HepG2 (cell line): ENCODE measurements at regions not wholly inside any gene's neighbourhood (a gene's known extent, or its start where the extent isn't known, plus 50 kb on each side); places are given as distances from the start of the nearest gene placed in this dataset.

Experiments used
- ZMYM4 ChIP-seq: sonication (generic); formaldehyde crosslinking; IDR thresholded peaks from 2 replicates; pipeline ENCODE4 v1.8.1; 2023; ENCODE audit warnings: mild to moderate bottlenecking, missing genetic modification reagents
- ZNF20 ChIP-seq: sonication (generic); formaldehyde crosslinking; IDR thresholded peaks from 2 replicates; pipeline ENCODE4 v1.4.0; 2020; ENCODE audit warnings: mild to moderate bottlenecking, moderate library complexity, missing genetic modification reagents
- TF ChIP-seq, protein P1 (sequence below): sonication (generic); formaldehyde crosslinking; IDR thresholded peaks from 2 replicates; pipeline ENCODE4 v1.4.0; 2020; ENCODE audit warnings: mild to moderate bottlenecking, missing genetic modification reagents
- TF ChIP-seq, protein P2 (sequence below), 2 experiments: sonication (generic) in 1 of 2; formaldehyde crosslinking in 1 of 2; IDR thresholded peaks; 2 replicates each; pipeline versions ENCODE4 v1.4.0 to v1.6.1; 2016 to 2020; ENCODE audit warnings: borderline replicate concordance in 1 of 2, low read depth in 1 of 2, mild to moderate bottlenecking in 1 of 2, missing genetic modification reagents in 1 of 2

DNA sequence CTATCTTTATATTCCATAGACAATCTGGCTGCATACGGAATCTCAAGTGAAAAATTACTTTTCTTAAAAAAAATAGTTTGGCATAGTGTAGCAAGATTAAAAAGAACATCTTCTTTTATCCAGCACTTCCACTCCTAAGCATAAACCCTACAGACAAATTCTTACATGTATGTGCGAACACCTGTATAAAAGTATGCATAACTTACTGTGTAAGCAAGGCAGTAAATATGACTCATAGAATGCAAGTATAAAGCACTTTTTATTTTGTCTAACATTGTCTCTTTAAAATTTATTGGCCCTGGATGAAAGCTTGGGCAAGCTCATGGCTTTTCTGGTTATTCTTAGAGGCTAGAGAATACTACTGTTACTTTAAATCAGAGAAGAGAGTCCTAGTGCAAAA lies 86.4 kb downstream of the MSX2 start (continued):
- TF ChIP-seq, protein P1, sequence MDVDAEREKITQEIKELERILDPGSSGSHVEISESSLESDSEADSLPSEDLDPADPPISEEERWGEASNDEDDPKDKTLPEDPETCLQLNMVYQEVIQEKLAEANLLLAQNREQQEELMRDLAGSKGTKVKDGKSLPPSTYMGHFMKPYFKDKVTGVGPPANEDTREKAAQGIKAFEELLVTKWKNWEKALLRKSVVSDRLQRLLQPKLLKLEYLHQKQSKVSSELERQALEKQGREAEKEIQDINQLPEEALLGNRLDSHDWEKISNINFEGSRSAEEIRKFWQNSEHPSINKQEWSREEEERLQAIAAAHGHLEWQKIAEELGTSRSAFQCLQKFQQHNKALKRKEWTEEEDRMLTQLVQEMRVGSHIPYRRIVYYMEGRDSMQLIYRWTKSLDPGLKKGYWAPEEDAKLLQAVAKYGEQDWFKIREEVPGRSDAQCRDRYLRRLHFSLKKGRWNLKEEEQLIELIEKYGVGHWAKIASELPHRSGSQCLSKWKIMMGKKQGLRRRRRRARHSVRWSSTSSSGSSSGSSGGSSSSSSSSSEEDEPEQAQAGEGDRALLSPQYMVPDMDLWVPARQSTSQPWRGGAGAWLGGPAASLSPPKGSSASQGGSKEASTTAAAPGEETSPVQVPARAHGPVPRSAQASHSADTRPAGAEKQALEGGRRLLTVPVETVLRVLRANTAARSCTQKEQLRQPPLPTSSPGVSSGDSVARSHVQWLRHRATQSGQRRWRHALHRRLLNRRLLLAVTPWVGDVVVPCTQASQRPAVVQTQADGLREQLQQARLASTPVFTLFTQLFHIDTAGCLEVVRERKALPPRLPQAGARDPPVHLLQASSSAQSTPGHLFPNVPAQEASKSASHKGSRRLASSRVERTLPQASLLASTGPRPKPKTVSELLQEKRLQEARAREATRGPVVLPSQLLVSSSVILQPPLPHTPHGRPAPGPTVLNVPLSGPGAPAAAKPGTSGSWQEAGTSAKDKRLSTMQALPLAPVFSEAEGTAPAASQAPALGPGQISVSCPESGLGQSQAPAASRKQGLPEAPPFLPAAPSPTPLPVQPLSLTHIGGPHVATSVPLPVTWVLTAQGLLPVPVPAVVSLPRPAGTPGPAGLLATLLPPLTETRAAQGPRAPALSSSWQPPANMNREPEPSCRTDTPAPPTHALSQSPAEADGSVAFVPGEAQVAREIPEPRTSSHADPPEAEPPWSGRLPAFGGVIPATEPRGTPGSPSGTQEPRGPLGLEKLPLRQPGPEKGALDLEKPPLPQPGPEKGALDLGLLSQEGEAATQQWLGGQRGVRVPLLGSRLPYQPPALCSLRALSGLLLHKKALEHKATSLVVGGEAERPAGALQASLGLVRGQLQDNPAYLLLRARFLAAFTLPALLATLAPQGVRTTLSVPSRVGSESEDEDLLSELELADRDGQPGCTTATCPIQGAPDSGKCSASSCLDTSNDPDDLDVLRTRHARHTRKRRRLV = no peak
- TF ChIP-seq ZNF20 (CRISPR knock-in tag) (no peak), ZMYM4 (CRISPR knock-in tag) (no peak)
- TF ChIP-seq, protein P2, sequence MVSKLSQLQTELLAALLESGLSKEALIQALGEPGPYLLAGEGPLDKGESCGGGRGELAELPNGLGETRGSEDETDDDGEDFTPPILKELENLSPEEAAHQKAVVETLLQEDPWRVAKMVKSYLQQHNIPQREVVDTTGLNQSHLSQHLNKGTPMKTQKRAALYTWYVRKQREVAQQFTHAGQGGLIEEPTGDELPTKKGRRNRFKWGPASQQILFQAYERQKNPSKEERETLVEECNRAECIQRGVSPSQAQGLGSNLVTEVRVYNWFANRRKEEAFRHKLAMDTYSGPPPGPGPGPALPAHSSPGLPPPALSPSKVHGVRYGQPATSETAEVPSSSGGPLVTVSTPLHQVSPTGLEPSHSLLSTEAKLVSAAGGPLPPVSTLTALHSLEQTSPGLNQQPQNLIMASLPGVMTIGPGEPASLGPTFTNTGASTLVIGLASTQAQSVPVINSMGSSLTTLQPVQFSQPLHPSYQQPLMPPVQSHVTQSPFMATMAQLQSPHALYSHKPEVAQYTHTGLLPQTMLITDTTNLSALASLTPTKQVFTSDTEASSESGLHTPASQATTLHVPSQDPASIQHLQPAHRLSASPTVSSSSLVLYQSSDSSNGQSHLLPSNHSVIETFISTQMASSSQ (IDR thresholded peaks at IDR 0.05; ENCODE audit: low read depth) = no peak
- TF ChIP-seq, protein P2 (CRISPR knock-in tag; IDR thresholded peaks at IDR 0.05; ENCODE audit: borderline replicate concordance) = no peak
- TF ChIP-seq, all 625 proteins: peak for 0
